Heart left ventricle (tissue), 16 donors: ENCODE measurements at regions not wholly inside any gene's neighbourhood (a gene's known extent, or its start where the extent isn't known, plus 50 kb on each side); places are given as distances from the start of the nearest gene placed in this dataset.

Source experiments
- ATAC-seq, 4 donors: fragments of 200-7000 bp; cut with Tn5 transposase; one replicate each; pipeline ENCODE4 v1.9.1; 2020 to 2022; ENCODE audit warnings: moderate library complexity in 4 of 4, mild to moderate bottlenecking in 3 of 4, moderate number of reproducible peaks in 1 of 4
- DNase-seq, 5 donors: peaks; one replicate each; pipeline ENCODE4 v3.0.0-alpha.2; 2020
- H3K27ac ChIP-seq, 12 donors: fragments of 200-600 bp; sonication (generic) in 4 of 12; one replicate each; pipeline versions ENCODE4 v1.5.0 to v1.8.0; 2016 to 2022; ENCODE audit warnings: mild to moderate bottlenecking in 2 of 12
- H3K27me3 ChIP-seq, 9 donors: fragments of 200-600 bp; sonication (generic) in 2 of 9; one replicate each; pipeline versions ENCODE4 v1.5.1 to v1.8.0; 2016 to 2022; ENCODE audit warnings: mild to moderate bottlenecking in 3 of 9
- H3K36me3 ChIP-seq, 9 donors: fragments of 200-600 bp; sonication (generic) in 2 of 9; one replicate each; pipeline versions ENCODE4 v1.5.0 to v1.8.0; 2018 to 2022; ENCODE audit warnings: mild to moderate bottlenecking in 2 of 9
- H3K4me1 ChIP-seq, 12 donors: fragments of 200-600 bp; sonication (generic) in 4 of 12; one replicate each; pipeline versions ENCODE4 v1.5.0 to v1.8.0; 2016 to 2022; ENCODE audit warnings: mild to moderate bottlenecking in 3 of 12
- H3K4me3 ChIP-seq, 12 donors: fragments of 200-600 bp; sonication (generic) in 4 of 12; one replicate each; pipeline versions ENCODE4 v1.5.0 to v1.8.0; 2017 to 2022; ENCODE audit warnings: mild to moderate bottlenecking in 9 of 12, moderate library complexity in 4 of 12
- H3K9me3 ChIP-seq, 12 donors: fragments of 200-600 bp; sonication (generic) in 4 of 12; one replicate each; pipeline versions ENCODE4 v1.5.0 to v1.8.0; 2016 to 2022; ENCODE audit warnings: mild to moderate bottlenecking in 1 of 12
- CTCF ChIP-seq, 12 donors: fragments of 200-600 bp; sonication (generic) in 4 of 12; IDR thresholded peaks; one replicate each; pipeline versions ENCODE4 v1.5.0 to v1.8.0; 2018 to 2022; ENCODE audit warnings: antibody characterized with exemption in 12 of 12, mild to moderate bottlenecking in 5 of 12
- POLR2A ChIP-seq, 2 donors: fragments of 450-650 bp; IDR thresholded peaks; one replicate each; pipeline ENCODE4 v1.6.1; 2017; ENCODE audit warnings: antibody characterized with exemption in 2 of 2, mild to moderate bottlenecking in 2 of 2, moderate library complexity in 2 of 2
- WGBS, 4 donors: extraction: QIAGEN DNeasy Blood & Tissue Kit in 2 of 4; methylation state at CpG; one replicate each; pipeline versions ENCODE4 v1.1.5 to v1.1.7; 2013 to 2018; 5-methylcytosine and 5-hydroxymethylcytosine counted together
- intact Hi-C, 10 donors: fragments of 100-400 bp; cut with DNase I; formaldehyde crosslinking; loops; one replicate each; pipeline versions ENCODE4 v1.11.1 to v1.14.2; 2022
- donor health status: ischemic (EF 13 %, LVEDD 7.1; RV severe dilation, severe dysfunction).
- donor health status: healthy with polysubstance abuse.
- donor health status: DM: no; HTN: yes; CAD: no.
- donor health status: DM: no; HTN: no; CAD: no.
- donor health status: ischemic (EF 25% LVEDD 6.9; RV normal size, moderate dysfunction).
- donor health status: ischemic (EF 25% LVEDD 5.7; RV mildly dilated, moderate dysfunction).
- donor health status: healthy.
- donor health status: DM: yes; HTN: yes; CAD: no.
- donor health status: ischemic (EF 35%, LVEDD 5.7; RV mildly dilated, moderate dysfunction).
- donor health status: nonischemic (EF 11% LVEDD 7.7; RV severe dilation, severe dysfunction).
- donor health status: DM: yes; HTN: yes; CAD: no.
- donor health status: PGD.
- donor health status: ischemic (EF 29% LVEDD 5.4; RV normal size, mild dysfunction).
- donor health status: nonischemic (EF 23%, LVEDD 6.1; RV moderate dilation, normal function).

GRCh38 chr11:97110376-97110775 lies 720.6 kb downstream of the JRKL start:
- Histone ChIP-seq H3K4me3 (no peak overlapping the region), H3K27ac (no peak overlapping the region), H3K4me1 (no peaks in the 10 kb centered on the region), H3K9me3 (peaks cover 0 to 11% (median 0%) of the 10 kb centered on the region in 12 donors), H3K36me3 (no peaks in the 10 kb centered on the region), H3K27me3 (no peaks in the 10 kb centered on the region)
- TF ChIP-seq CTCF (IDR thresholded peaks at IDR 0.05) (no peak), POLR2A (IDR thresholded peaks at IDR 0.05) (no peak)
- WGBS, 4 donors: 67 to 76% (median 73%) methylated on average over 4 of the region's 4 CpGs
- intact Hi-C loops: no loop called here
- DNase-seq (no peak), ATAC-seq (no peak)

- no peak for DNase-seq
- TF ChIP-seq CTCF (IDR thresholded peaks at IDR 0.05) (no peak), POLR2A (IDR thresholded peaks at IDR 0.05) (no peak)
- WGBS, 4 donors: 84 to 96% (median 95%) methylated on average over 11 of the region's 11 CpGs
Observed at GRCh38 chr11:97111559-97111958, 721.7 kb downstream of the JRKL start.

GRCh38 chr11:97118614-97119200 lies 728.9 kb downstream of the JRKL start:
- no peak for DNase-seq
- H3K4me1 ChIP-seq: no peaks in the 10 kb centered on the region
- intact Hi-C loops: no loop called here
- H3K27me3 ChIP-seq: no peaks in the 10 kb centered on the region
- TF ChIP-seq POLR2A (IDR thresholded peaks at IDR 0.05) (no peak), CTCF (IDR thresholded peaks at IDR 0.05) (no peak)
- H3K9me3 ChIP-seq: peaks cover 0 to 3% (median 0%) of the 10 kb centered on the region in 12 donors
- no peak overlapping the region for H3K27ac ChIP-seq
- H3K36me3 ChIP-seq: no peaks in the 10 kb centered on the region
- WGBS, 4 donors: 56 to 76% (median 71%) methylated on average over 2 of the region's 2 CpGs
- no peak for ATAC-seq
- H3K4me3 ChIP-seq: no peak overlapping the region

More at GRCh38 chr11:97111559-97111958, 721.7 kb downstream of the JRKL start:
- Histone ChIP-seq H3K9me3 (peaks cover 0 to 11% (median 0%) of the 10 kb centered on the region in 12 donors), H3K27ac (no peak overlapping the region), H3K27me3 (no peaks in the 10 kb centered on the region), H3K36me3 (no peaks in the 10 kb centered on the region), H3K4me3 (no peak overlapping the region), H3K4me1 (no peaks in the 10 kb centered on the region)
- intact Hi-C loops: no loop called here
- ATAC-seq: no peak

- no peak for TF ChIP-seq CTCF (IDR thresholded peaks at IDR 0.05)
- TF ChIP-seq POLR2A (IDR thresholded peaks at IDR 0.05): no peak
- Histone ChIP-seq H3K36me3 (no peaks in the 10 kb centered on the region), H3K9me3 (peaks cover 0 to 30% (median 9%) of the 10 kb centered on the region in 12 donors), H3K27ac (no peak overlapping the region), H3K27me3 (no peaks in the 10 kb centered on the region), H3K4me3 (no peak overlapping the region), H3K4me1 (no peaks in the 10 kb centered on the region)
- intact Hi-C loops: no loop called here
- DNase-seq: no peak
- no peak for ATAC-seq
- WGBS, 4 donors: 32 to 41% (median 41%) methylated on average over 2 of the region's 2 CpGs
Observed at GRCh38 chr11:97123237-97123636, 733.4 kb downstream of the JRKL start.
